ENCODE measurements at regions not wholly inside any gene's neighbourhood (a gene's known extent, or its start where the extent isn't known, plus 50 kb on each side); places are given as distances from the start of the nearest gene placed in this dataset.

DNA sequence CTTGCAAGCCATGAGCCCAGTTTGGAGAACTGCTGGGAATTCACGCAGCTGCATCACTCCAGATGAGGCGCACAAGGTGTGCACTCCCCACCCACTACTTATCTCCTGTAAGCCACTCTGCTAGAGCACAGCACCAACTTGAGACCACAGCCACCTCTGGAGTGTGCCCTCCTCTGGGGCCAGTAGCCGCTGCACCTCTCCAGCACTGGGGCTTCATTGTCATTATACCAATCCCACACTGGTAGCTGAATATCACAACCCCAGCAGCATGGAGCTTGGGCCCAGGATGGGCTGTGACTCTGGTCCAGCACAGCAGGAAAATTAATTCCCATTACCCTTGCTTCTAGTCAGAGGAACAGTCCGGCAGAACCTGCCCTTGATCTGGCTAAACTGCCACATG is 125.6 kb downstream of the LSM5 start (continued):
- no peak for TF ChIP-seq ETV6 (conservative IDR thresholded peaks at IDR 0.05 in 1 of 2, IDR thresholded peaks at IDR 0.05 in 1 of 2; ENCODE audit: borderline replicate concordance in 1 of 2, low read depth in 1 of 2)

DNA sequence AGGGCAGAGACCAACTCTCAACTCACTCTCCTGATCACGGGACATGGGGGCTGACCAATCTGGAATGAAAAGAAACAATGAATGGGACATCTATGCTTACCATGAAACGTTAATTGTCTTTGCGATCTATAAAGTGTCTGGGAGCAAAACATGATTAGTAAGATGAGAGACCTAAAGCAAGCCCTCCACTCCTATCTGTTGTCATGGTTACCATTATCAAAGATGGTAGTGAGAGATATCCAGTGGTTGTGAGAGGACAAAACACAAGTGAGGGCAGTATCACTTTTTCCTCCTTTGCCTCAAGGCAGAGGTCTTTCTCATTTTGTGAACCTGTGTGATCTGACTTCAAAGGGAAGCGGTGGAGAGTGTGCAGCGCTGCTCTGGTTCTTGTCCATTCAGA is 130.1 kb downstream of the LSM5 start:
- DNase-seq (ENCODE audit: low read depth, low spot score) (no peak), FAIRE-seq (no peak), ATAC-seq (no peak)
- in situ Hi-C loops (cut with MboI) (no loop called here), intact Hi-C loops (cut with micrococcal nuclease; ENCODE audit: unreplicated experiment) (no loop called here)
- H3K4me3 ChIP-seq: no peak overlapping the region
- H2AFZ ChIP-seq (ENCODE audit: control insufficient read depth, low read depth, low read length): no peak overlapping the region
- H4K20me1 ChIP-seq (ENCODE audit: control insufficient read depth, insufficient read depth): no peaks in the 10 kb centered on the region
- RAD21 ChIA-PET (ENCODE audit: unreplicated experiment): no interaction called here
- no peaks in the 10 kb centered on the region for H3K9me3 ChIP-seq (replicated peaks; ENCODE audit: control insufficient read depth, insufficient read depth, low read length)
- no peak overlapping the region for H3K27ac ChIP-seq (ENCODE audit: control insufficient read depth, insufficient read depth)
- no peaks in the 10 kb centered on the region for H3K36me3 ChIP-seq (ENCODE audit: control insufficient read depth in 2 of 2, insufficient read depth in 2 of 2, low read length in 1 of 2)
- 26% methylated on average over 5 of the region's 5 CpGs for WGBS (ENCODE audit: insufficient coverage, insufficient replicate concordance, low lambda C conversion rate, missing lambda C conversion rate)
- POLR2A ChIA-PET: interaction anchor here (1.1 kb wide), 1 partner anchor 12 kb away, joined by 3 read pairs; no protein-coding TSS in a partner anchor
- H3K27me3 ChIP-seq (replicated peaks in 1 of 2; ENCODE audit: control insufficient read depth in 2 of 2, insufficient read depth in 2 of 2, low read length in 1 of 2): peaks cover 2 to 4% of the 10 kb centered on the region in 2 experiments; a peak in 1 of 4 replicates
- CTCF ChIA-PET: interaction anchor here (1.4 to 8.0 kb wide), 2 partner anchors 12 to 150 kb away, joined by 4 to 81 read pairs; no protein-coding TSS in a partner anchor
- SMC1A ChIA-PET (ENCODE audit: uncharacterized antibody, unreplicated experiment): interaction anchor here (0.7 kb wide), 1 partner anchor 151 kb away, joined by 3 read pairs; no protein-coding TSS in a partner anchor
- no peak overlapping the region for H3K9ac ChIP-seq (ENCODE audit: control insufficient read depth, insufficient read depth, low read length)
- no peaks in the 10 kb centered on the region for H3K79me2 ChIP-seq (ENCODE audit: control insufficient read depth, insufficient read depth, low read length)
- H3K4me1 ChIP-seq (ENCODE audit: control insufficient read depth, insufficient read depth, low read length): no peaks in the 10 kb centered on the region
- BruUV-seq (replicated peaks): no TSS peak
- no peak overlapping the region for H3K4me2 ChIP-seq (ENCODE audit: control insufficient read depth, insufficient read depth)
- no peak for TF ChIP-seq SIX5 (IDR thresholded peaks at IDR 0.05; ENCODE audit: low read depth, low read length, severe bottlenecking)
- no peak for TF ChIP-seq ATF2 (IDR thresholded peaks at IDR 0.05; ENCODE audit: low read length)
- TF ChIP-seq ZNF217 (IDR thresholded peaks at IDR 0.05): no peak
- no peak for TF ChIP-seq FOXK2 (IDR thresholded peaks at IDR 0.05)
- TF ChIP-seq, protein P1, sequence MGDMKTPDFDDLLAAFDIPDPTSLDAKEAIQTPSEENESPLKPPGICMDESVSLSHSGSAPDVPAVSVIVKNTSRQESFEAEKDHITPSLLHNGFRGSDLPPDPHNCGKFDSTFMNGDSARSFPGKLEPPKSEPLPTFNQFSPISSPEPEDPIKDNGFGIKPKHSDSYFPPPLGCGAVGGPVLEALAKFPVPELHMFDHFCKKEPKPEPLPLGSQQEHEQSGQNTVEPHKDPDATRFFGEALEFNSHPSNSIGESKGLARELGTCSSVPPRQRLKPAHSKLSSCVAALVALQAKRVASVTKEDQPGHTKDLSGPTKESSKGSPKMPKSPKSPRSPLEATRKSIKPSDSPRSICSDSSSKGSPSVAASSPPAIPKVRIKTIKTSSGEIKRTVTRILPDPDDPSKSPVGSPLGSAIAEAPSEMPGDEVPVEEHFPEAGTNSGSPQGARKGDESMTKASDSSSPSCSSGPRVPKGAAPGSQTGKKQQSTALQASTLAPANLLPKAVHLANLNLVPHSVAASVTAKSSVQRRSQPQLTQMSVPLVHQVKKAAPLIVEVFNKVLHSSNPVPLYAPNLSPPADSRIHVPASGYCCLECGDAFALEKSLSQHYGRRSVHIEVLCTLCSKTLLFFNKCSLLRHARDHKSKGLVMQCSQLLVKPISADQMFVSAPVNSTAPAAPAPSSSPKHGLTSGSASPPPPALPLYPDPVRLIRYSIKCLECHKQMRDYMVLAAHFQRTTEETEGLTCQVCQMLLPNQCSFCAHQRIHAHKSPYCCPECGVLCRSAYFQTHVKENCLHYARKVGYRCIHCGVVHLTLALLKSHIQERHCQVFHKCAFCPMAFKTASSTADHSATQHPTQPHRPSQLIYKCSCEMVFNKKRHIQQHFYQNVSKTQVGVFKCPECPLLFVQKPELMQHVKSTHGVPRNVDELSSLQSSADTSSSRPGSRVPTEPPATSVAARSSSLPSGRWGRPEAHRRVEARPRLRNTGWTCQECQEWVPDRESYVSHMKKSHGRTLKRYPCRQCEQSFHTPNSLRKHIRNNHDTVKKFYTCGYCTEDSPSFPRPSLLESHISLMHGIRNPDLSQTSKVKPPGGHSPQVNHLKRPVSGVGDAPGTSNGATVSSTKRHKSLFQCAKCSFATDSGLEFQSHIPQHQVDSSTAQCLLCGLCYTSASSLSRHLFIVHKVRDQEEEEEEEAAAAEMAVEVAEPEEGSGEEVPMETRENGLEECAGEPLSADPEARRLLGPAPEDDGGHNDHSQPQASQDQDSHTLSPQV (IDR thresholded peaks at IDR 0.05): no peak
- no peak for TF ChIP-seq DPF2 (IDR thresholded peaks at IDR 0.05)
- no peak for TF ChIP-seq NFXL1 (IDR thresholded peaks at IDR 0.05; ENCODE audit: borderline replicate concordance)
- TF ChIP-seq TCF7 (IDR thresholded peaks at IDR 0.05; ENCODE audit: borderline replicate concordance): no peak
- no peak for TF ChIP-seq JUND (IDR thresholded peaks at IDR 0.05; ENCODE audit: low read depth, low read length)
- no peak for TF ChIP-seq ZNF622 (IDR thresholded peaks at IDR 0.05)
- TF ChIP-seq KLF5 (IDR thresholded peaks at IDR 0.05; ENCODE audit: partially characterized antibody): no peak
- no peak for TF ChIP-seq CBX5 (IDR thresholded peaks at IDR 0.05; ENCODE audit: low read depth)
- no peak for TF ChIP-seq EED (IDR thresholded peaks at IDR 0.05; ENCODE audit: low read depth)
- no peak for TF ChIP-seq ETV6 (conservative IDR thresholded peaks at IDR 0.05 in 1 of 2, IDR thresholded peaks at IDR 0.05 in 1 of 2; ENCODE audit: borderline replicate concordance in 1 of 2, low read depth in 1 of 2)
- no peak for TF ChIP-seq ELK1 (IDR thresholded peaks at IDR 0.05; ENCODE audit: low read depth, low read length)
- TF ChIP-seq ZSCAN29 (IDR thresholded peaks at IDR 0.05): no peak
- no peak for TF ChIP-seq KAT2A (conservative IDR thresholded peaks at IDR 0.05; ENCODE audit: control insufficient read depth, low read depth, low read length)
